HCT116 (cell line): ENCODE measurements at regions not wholly inside any gene's neighbourhood (a gene's known extent, or its start where the extent isn't known, plus 50 kb on each side); places are given as distances from the start of the nearest gene placed in this dataset.

Experiments used
- ATAC-seq: fragments of 200-7000 bp; cut with Tn5 transposase; 2 replicates; pipeline ENCODE4 v1.9.1; 2020; ENCODE audit warnings: mild to moderate bottlenecking, moderate library complexity
- BruUV-seq: library from RNA; stranded (reverse); fragments of 400-500 nt; replicated peaks from 2 replicates; lab custom pipeline; 2021; lab: Mats Ljungman, UMichigan
- CTCF ChIA-PET: fragments of 300-600 bp; sonication (Branson Sonifier 250); formaldehyde crosslinking; loops from one replicate; lab custom pipeline; 2021; ENCODE audit warnings: antibody characterized with exemption; lab: Charles Lee
- POLR2A ChIA-PET: fragments of 300-600, 350-600 bp; sonication (Branson Sonifier 250); formaldehyde crosslinking; loops from one replicate; lab custom pipeline; 2021; ENCODE audit warnings: antibody characterized with exemption; lab: Charles Lee
- RAD21 ChIA-PET, 2 experiments: fragments of 300-600 bp; sonication (Branson Sonifier 250); formaldehyde crosslinking; loops; one replicate each; lab custom pipeline; 2023; ENCODE audit warnings: low total read pairs in 2 of 2; ENCODE audit not compliant: uncharacterized antibody in 2 of 2, unreplicated experiment in 2 of 2, low non-redundant PET in 1 of 2; lab: Charles Lee
- DNase-seq: peaks from one replicate; pipeline ENCODE4 v3.0.0-alpha.2; 2010; ENCODE audit warnings: low read depth, low spot score
- H2AFZ ChIP-seq: fragments of 200-600 bp; shearing (Covaris generic), sonication (generic); 2 replicates; pipeline ENCODE4 v1.6.1; 2017; ENCODE audit warnings: low read depth, mixed run types, mixed read lengths, antibody characterized with exemption, low read length; ENCODE audit not compliant: poor library complexity, severe bottlenecking
- H3K27ac ChIP-seq: 2 replicates; pipeline ENCODE4 v1.5.1; 2012; ENCODE audit warnings: low read depth, low read length
- H3K27me3 ChIP-seq: fragments of 200-600 bp; sonication (generic); 2 replicates; pipeline ENCODE4 v1.6.1; 2016; ENCODE audit warnings: mixed run types, low read length, mixed read lengths; ENCODE audit not compliant: insufficient read depth
- H3K36me3 ChIP-seq, 2 experiments: fragments of 200-500 bp in 1 of 2; fragments of 200-600 bp in 1 of 2; sonication (Bioruptor generic) in 1 of 2; sonication (generic) in 1 of 2; 2 replicates each; pipeline versions ENCODE4 v1.5.1 to v1.6.1; 2014 to 2016; ENCODE audit warnings: low read length in 2 of 2, inconsistent platforms in 1 of 2, mixed read lengths in 1 of 2, mixed run types in 1 of 2; ENCODE audit not compliant: insufficient read depth in 2 of 2, control insufficient read depth in 1 of 2
- H3K4me1 ChIP-seq, 2 experiments: fragments of 200-600 bp in 1 of 2; sonication (generic) in 1 of 2; 2 replicates each; pipeline versions ENCODE4 v1.5.1 to v1.6.1; 2012 to 2017; ENCODE audit warnings: low read length in 2 of 2, inconsistent platforms in 1 of 2, mild to moderate bottlenecking in 1 of 2, mixed read lengths in 1 of 2, mixed run types in 1 of 2, moderate library complexity in 1 of 2; ENCODE audit not compliant: insufficient read depth in 2 of 2, control insufficient read depth in 1 of 2
- H3K4me2 ChIP-seq: fragments of 200-600 bp; sonication (generic); 2 replicates; pipeline ENCODE4 v1.6.1; 2017; ENCODE audit warnings: mixed run types, low read length, mixed read lengths
- H3K4me3 ChIP-seq, 2 experiments: fragments of 200-600 bp in 1 of 2; sonication (generic) in 1 of 2; replicated peaks in 1 of 2; 2 replicates each; pipeline ENCODE4 v1.5.1; 2011 to 2016; ENCODE audit warnings: low read length in 2 of 2, control low read depth in 1 of 2, low read depth in 1 of 2, mild to moderate bottlenecking in 1 of 2, mixed read lengths in 1 of 2, mixed run types in 1 of 2
- H3K79me2 ChIP-seq: fragments of 200-600 bp; sonication (generic); 2 replicates; pipeline ENCODE4 v1.6.1; 2017; ENCODE audit warnings: mild to moderate bottlenecking, mixed run types, low read length, moderate library complexity, mixed read lengths; ENCODE audit not compliant: insufficient read depth
- H3K9ac ChIP-seq: fragments of 200-600 bp; sonication (generic); 2 replicates; pipeline ENCODE4 v1.6.1; 2016; ENCODE audit warnings: low read length, mixed read lengths
- H3K9me2 ChIP-seq: fragments of 200-600 bp; sonication (generic), shearing (Covaris generic); 2 replicates; pipeline ENCODE4 v1.6.1; 2017; ENCODE audit warnings: mixed run types, mild to moderate bottlenecking, moderate library complexity; ENCODE audit not compliant: insufficient read depth
- H3K9me3 ChIP-seq, 2 experiments: fragments of 200-500 bp in 1 of 2; fragments of 200-600 bp in 1 of 2; sonication (Bioruptor generic) in 1 of 2; sonication (generic) in 1 of 2; 2 replicates each; pipeline ENCODE4 v1.6.1; 2014 to 2017; ENCODE audit warnings: low read length in 2 of 2, mixed read lengths in 2 of 2, inconsistent platforms in 1 of 2, low read depth in 1 of 2, mild to moderate bottlenecking in 1 of 2, mixed run types in 1 of 2, moderate library complexity in 1 of 2; ENCODE audit not compliant: control insufficient read depth in 1 of 2, insufficient read depth in 1 of 2
- H4K20me1 ChIP-seq: fragments of 200-600 bp; sonication (generic), shearing (Covaris generic); 2 replicates; pipeline ENCODE4 v1.6.1; 2017; ENCODE audit warnings: mixed run types, mild to moderate bottlenecking, moderate library complexity; ENCODE audit not compliant: insufficient read depth
- CBX3 ChIP-seq: IDR thresholded peaks from 2 replicates; pipeline ENCODE4 v1.6.1; 2012; ENCODE audit warnings: low read depth
- EGR1 ChIP-seq: IDR thresholded peaks from 2 replicates; pipeline ENCODE4 v1.6.1; 2012; ENCODE audit warnings: low read depth
- EZH2 ChIP-seq: fragments of 200-600 bp; sonication (generic); IDR thresholded peaks from 2 replicates; pipeline ENCODE4 v1.6.1; 2017; ENCODE audit warnings: antibody characterized with exemption, mixed run types
- EZH2phosphoT487 ChIP-seq: fragments of 200-600 bp; IDR thresholded peaks from 2 replicates; pipeline ENCODE4 v1.6.1; 2018; ENCODE audit warnings: antibody characterized with exemption, borderline replicate concordance
- JUND ChIP-seq: IDR thresholded peaks from 2 replicates; pipeline ENCODE4 v1.6.1; 2012
- POLR2A ChIP-seq: IDR thresholded peaks from 2 replicates; pipeline ENCODE4 v1.7.0; 2011; ENCODE audit warnings: borderline replicate concordance; ENCODE audit not compliant: insufficient read depth, insufficient read length; ENCODE audit errors: extremely low read depth
- SIN3A ChIP-seq: IDR thresholded peaks from 2 replicates; pipeline ENCODE4 v1.6.1; 2012; ENCODE audit warnings: low read depth
- SP1 ChIP-seq: IDR thresholded peaks from 2 replicates; pipeline ENCODE4 v1.6.1; 2012; ENCODE audit warnings: low read depth
- SRF ChIP-seq: IDR thresholded peaks from 2 replicates; pipeline ENCODE4 v1.6.1; 2012; ENCODE audit warnings: low read depth
- TCF7L2 ChIP-seq: IDR thresholded peaks from 2 replicates; pipeline ENCODE4 v1.7.0; 2011; ENCODE audit warnings: borderline replicate concordance, inconsistent platforms; ENCODE audit not compliant: insufficient read depth, insufficient read length; ENCODE audit errors: extremely low read depth
- YY1 ChIP-seq: IDR thresholded peaks from 2 replicates; pipeline ENCODE4 v1.6.1; 2011; ENCODE audit warnings: low read length, low read depth, moderate library complexity, mild to moderate bottlenecking; ENCODE audit not compliant: insufficient replicate concordance; ENCODE audit errors: extremely low read depth
- ZFX ChIP-seq: fragments of 450-650 bp; IDR thresholded peaks from 2 replicates; pipeline ENCODE4 v1.6.1; 2017
- intact Hi-C: fragments of 100-400 bp; cut with micrococcal nuclease; formaldehyde crosslinking; loops from 2 replicates; pipeline ENCODE4 v1.10.0; 2022
- TF ChIP-seq, protein P1 (sequence below): IDR thresholded peaks from 2 replicates; pipeline ENCODE4 v1.6.1; 2012
- TF ChIP-seq, protein P2 (sequence below): IDR thresholded peaks from 2 replicates; pipeline ENCODE4 v1.6.1; 2012
- TF ChIP-seq, protein P3 (sequence below), 3 experiments: fragments of 200-600 bp in 1 of 3; sonication (generic) in 1 of 3; IDR thresholded peaks in 2 of 3; conservative IDR thresholded peaks in 1 of 3; 2 replicates each; pipeline ENCODE4 v1.5.1; 2012 to 2017; ENCODE audit warnings: low read depth in 2 of 3, low read length in 2 of 3, antibody characterized with exemption in 1 of 3, borderline replicate concordance in 1 of 3, control low read depth in 1 of 3, mild to moderate bottlenecking in 1 of 3, mixed read lengths in 1 of 3, mixed run types in 1 of 3, moderate library complexity in 1 of 3; ENCODE audit not compliant: insufficient read depth in 1 of 3
- TF ChIP-seq, protein P4 (sequence below): IDR thresholded peaks from 2 replicates; pipeline ENCODE4 v1.6.1; 2011; ENCODE audit warnings: mild to moderate bottlenecking, low read length, moderate library complexity; ENCODE audit not compliant: insufficient replicate concordance; ENCODE audit errors: extremely low read depth

DNA sequence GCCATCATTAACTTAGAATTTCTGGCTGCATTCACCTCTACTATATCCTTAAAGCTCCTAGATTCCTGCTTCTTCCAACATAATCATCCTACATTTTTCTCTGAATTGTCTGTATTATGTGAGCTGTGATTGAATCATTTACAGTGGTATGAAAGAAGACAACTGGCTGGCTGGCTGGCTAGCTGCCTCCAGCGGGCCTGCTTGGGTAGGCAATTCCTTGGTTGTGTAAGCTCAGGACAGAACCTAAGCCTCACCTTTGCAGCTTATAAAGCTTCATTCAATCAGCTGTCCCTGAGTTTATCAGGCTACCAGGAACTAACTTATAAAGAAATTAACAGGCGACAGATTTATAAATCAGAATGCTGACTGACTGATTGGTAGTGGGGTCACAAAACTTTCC, 162.7 kb upstream of the NR3C1 start:
- Histone ChIP-seq H3K4me3 (no peak overlapping the region), H3K79me2 (no peaks in the 10 kb centered on the region), H3K9me3 (no peaks in the 10 kb centered on the region), H2AFZ (no peak overlapping the region), H3K27me3 (no peaks in the 10 kb centered on the region), H3K9me2 (no peaks in the 10 kb centered on the region), H3K4me1 (no peaks in the 10 kb centered on the region), H3K4me2 (no peak overlapping the region), H3K27ac (no peak overlapping the region), H4K20me1 (no peaks in the 10 kb centered on the region), H3K36me3 (no peaks in the 10 kb centered on the region), H3K9ac (no peak overlapping the region)
- BruUV-seq = no TSS peak
- RAD21 ChIA-PET = no interaction called here
- no peak for DNase-seq
- TF ChIP-seq, protein P1, sequence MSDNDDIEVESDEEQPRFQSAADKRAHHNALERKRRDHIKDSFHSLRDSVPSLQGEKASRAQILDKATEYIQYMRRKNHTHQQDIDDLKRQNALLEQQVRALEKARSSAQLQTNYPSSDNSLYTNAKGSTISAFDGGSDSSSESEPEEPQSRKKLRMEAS = no peak
- TF ChIP-seq SP1 (no peak), EZH2phosphoT487 (no peak), ZFX (no peak), EGR1 (no peak), EZH2 (no peak), TCF7L2 (no peak), YY1 (no peak), JUND (no peak), SRF (no peak), CBX3 (no peak), SIN3A (no peak), POLR2A (no peak)
- TF ChIP-seq, protein P2, sequence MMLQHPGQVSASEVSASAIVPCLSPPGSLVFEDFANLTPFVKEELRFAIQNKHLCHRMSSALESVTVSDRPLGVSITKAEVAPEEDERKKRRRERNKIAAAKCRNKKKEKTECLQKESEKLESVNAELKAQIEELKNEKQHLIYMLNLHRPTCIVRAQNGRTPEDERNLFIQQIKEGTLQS = no peak
- TF ChIP-seq, protein P3, sequence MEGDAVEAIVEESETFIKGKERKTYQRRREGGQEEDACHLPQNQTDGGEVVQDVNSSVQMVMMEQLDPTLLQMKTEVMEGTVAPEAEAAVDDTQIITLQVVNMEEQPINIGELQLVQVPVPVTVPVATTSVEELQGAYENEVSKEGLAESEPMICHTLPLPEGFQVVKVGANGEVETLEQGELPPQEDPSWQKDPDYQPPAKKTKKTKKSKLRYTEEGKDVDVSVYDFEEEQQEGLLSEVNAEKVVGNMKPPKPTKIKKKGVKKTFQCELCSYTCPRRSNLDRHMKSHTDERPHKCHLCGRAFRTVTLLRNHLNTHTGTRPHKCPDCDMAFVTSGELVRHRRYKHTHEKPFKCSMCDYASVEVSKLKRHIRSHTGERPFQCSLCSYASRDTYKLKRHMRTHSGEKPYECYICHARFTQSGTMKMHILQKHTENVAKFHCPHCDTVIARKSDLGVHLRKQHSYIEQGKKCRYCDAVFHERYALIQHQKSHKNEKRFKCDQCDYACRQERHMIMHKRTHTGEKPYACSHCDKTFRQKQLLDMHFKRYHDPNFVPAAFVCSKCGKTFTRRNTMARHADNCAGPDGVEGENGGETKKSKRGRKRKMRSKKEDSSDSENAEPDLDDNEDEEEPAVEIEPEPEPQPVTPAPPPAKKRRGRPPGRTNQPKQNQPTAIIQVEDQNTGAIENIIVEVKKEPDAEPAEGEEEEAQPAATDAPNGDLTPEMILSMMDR (IDR thresholded peaks at IDR 0.05 in 2 of 3, conservative IDR thresholded peaks at IDR 0.05 in 1 of 3; ENCODE audit: borderline replicate concordance in 1 of 3, insufficient read depth in 1 of 3, low read depth in 2 of 3, low read length in 2 of 3) = no peak
- TF ChIP-seq, protein P4, sequence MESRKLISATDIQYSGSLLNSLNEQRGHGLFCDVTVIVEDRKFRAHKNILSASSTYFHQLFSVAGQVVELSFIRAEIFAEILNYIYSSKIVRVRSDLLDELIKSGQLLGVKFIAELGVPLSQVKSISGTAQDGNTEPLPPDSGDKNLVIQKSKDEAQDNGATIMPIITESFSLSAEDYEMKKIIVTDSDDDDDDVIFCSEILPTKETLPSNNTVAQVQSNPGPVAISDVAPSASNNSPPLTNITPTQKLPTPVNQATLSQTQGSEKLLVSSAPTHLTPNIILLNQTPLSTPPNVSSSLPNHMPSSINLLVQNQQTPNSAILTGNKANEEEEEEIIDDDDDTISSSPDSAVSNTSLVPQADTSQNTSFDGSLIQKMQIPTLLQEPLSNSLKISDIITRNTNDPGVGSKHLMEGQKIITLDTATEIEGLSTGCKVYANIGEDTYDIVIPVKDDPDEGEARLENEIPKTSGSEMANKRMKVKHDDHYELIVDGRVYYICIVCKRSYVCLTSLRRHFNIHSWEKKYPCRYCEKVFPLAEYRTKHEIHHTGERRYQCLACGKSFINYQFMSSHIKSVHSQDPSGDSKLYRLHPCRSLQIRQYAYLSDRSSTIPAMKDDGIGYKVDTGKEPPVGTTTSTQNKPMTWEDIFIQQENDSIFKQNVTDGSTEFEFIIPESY = no peak
- no peak for ATAC-seq
- intact Hi-C loops = no loop called here
- CTCF ChIA-PET = no interaction called here
- POLR2A ChIA-PET = no interaction called here
